HPDE6-E6E7 (cell line): ENCODE measurements at regions not wholly inside any gene's neighbourhood (a gene's known extent, or its start where the extent isn't known, plus 50 kb on each side); places are given as distances from the start of the nearest gene placed in this dataset.
"Not testable (repeated sequence)": the region's sequence is repeated elsewhere in the genome, so short reads cannot be mapped to it uniquely, and the experiment has no call there.

Experiments
- DNase-seq: peaks from one replicate; pipeline ENCODE4 v3.0.0; 2011; ENCODE audit warnings: missing footprints; ENCODE audit errors: extremely low spot score

DNA sequence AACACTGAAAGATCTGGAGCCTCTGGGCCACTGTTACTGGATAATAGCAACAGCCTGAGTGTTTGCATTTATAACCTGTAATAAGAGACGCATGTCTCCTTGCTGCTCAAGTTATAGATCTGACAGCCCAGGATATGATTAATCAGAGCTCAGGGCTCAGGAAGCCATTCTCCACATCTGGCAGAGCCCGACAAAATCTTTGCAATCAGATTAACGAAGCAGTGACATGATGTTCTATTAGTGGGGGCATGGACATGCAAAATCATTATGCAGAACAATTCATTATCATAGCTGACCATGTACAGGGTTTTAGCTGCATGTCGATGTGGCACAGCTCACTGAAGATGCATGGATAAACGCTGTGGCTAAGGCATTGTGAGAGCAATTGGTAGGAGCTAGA lies 730.3 kb downstream of the ZNF385D start:
- DNase-seq: no peak

DNA sequence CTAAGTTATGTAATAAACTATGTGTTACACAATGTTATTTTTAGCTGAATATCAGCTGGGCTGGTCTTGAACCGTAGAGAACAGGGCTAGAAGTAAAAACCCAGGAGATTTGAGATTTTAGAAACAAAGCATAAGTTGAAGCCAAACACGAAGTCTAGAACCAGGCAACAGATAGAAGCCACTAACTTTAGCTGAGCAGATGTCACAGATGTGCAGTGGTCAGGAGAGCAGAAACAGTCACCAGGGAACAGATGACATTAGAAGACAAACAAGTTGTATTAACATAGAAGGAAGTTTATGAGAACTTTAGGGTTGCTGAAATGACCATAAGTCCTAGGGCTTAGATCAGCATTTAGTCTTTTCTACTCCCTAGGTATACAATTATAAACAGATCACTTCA lies 731.0 kb downstream of the ZNF385D start:
- DNase-seq: no peak

DNA sequence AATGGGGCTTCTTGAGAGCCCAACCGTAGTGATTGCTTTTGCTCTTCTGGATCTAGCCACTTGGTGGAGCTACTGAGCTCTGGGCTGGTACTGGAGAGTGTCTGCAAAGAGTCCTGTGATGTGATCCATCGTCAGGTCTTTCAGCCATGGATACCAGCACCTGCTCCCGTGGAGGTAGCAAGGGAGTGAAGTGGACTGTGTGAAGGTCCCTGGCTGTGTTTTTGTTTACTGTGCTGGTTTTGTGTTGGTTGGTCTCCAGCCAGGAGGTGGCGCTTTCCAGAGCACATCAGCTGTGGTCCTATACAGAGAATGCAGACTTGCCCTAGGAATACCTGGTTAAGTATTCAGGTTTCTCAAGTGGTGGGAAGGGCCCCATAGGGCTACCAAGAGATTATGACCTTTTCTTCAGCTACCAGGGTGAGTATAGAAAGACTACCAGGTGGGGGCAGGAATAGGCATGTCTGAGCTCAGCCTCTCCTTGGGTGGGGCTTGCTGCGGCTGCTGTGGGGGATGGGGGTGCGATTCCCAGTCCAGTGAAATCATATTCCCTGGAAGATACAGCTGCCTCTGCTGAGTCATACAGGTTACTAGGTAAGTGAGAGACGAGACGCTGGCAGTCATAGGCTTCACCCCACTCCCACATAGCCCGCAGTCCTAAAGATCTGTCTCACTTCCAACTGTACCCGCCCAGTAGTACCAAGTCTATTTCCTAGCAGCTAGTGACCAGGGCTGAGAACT lies 733.7 kb downstream of the ZNF385D start:
- DNase-seq: peak; percentile 33

- DNase-seq: no peak
These were observed 737.4 kb downstream of the ZNF385D start for GRCh38 chr3:21013566-21013965.

DNA sequence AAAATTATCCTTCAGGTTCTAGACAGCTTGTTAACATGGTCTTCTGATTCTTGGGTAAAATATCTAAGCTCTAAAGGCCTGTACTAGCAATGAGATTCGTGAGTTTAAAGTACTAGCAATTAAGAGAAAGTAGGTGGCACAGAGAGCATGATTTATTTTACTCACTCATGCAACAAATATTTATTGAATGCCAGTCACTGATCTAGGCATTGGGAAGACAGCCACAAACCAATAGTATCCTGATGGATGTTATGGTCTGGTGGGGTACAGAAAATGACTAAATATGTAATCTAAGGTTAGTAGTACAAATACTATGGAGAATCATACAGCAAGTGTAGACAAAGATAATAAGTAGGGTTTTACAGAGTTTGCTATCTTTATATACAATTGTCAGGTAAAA lies 751.3 kb downstream of the ZNF385D start:
- DNase-seq: no peak

GRCh38 chr3:20997183-20997582 lies 753.8 kb downstream of the ZNF385D start:
- no peak for DNase-seq

- DNase-seq: no peak
These were observed 760.1 kb downstream of the ZNF385D start for GRCh38 chr3:20990896-20991295.

GRCh38 chr3:20989653-20990052 lies 761.4 kb downstream of the ZNF385D start:
- DNase-seq: not testable (repeated sequence)

- DNase-seq: no peak
These were observed 766.3 kb downstream of the ZNF385D start for GRCh38 chr3:20984594-20985205.

DNA sequence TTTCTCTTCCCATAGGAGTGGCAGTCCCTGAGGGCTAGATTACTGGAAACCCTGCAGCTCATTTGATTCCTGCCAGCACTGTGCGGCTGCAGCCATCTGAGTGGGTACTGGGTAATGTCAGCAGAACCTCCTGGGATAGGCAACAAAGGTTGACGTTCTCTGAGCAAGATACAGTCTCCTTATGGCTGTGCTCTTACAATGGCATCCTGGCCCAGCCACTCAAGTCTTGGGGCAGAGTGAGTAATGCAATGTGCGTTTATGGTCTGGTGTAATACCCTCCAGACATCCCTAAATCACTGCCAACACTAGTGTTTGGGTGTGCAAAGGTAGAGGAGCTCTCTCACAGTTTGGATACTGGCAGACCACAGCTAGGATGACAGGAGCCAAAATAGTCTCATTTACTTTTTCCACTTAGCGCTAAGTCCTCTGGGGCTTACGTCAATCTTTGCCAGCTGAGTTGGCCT lies 775.8 kb downstream of the ZNF385D start:
- no peak for DNase-seq

- no peak for DNase-seq
These were observed 776.6 kb downstream of the ZNF385D start for GRCh38 chr3:20974396-20974795.

DNA sequence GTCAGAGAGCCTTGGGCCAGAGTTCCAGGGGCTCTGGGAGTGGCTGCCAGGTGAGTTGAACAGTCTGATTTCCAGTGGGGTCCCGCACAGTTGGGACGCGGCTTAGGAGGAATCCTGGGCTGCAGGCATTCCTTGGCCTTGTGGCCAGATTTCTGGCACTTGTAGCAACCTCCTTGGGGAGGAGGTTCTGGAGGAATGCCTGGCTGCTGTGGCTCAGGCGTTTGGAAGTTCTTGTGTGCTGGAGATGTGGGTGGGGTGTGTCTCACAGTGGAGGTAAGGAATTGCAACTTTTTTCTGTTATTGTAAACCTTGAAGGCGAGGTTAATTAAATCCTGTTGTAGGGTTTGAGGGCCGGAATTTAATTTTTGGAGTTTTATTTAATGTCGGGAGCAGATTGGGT lies 780.2 kb downstream of the ZNF385D start:
- DNase-seq: not testable (repeated sequence)

GRCh38 chr3:20967485-20967884 lies 781.5 kb upstream of the SGO1 start:
- DNase-seq: not testable (repeated sequence)

DNA sequence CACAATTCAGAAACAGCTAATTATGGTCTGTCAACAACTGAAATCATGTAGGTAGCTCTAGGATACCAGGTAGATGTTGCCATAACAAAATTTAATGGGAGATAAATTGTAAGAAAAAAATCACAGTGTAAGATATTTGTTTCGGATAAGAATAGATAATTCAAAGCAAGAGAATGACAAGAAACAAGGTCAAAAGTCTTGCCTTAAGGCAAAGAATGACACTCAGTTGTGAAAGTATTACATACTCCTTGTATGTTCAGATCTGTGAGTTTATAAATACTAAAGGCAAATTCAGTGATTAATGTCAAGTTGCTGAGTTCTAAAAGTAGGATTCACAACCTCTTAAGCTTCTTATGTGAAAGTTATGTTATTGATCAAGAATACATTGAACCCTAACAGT lies 772.2 kb upstream of the SGO1 start:
- DNase-seq: no peak

DNA sequence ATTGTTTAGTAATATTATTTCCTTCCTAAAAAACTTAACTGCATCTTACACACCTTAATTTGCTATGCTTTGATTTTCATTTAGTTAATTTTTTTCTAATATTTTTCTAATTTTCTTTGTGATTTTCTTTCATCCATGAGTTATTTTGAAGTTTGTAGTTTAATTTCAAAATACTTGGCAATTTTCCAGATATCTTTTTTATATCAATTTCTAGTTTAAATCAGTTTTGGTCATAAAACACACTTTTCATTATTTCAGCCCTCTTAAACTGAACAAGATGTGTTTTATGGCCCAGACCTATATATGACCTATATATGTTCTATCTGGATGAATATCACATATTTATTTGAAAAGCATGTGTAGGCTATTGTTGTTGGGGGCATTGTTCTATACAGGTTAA lies 759.9 kb upstream of the SGO1 start:
- no peak for DNase-seq

DNA sequence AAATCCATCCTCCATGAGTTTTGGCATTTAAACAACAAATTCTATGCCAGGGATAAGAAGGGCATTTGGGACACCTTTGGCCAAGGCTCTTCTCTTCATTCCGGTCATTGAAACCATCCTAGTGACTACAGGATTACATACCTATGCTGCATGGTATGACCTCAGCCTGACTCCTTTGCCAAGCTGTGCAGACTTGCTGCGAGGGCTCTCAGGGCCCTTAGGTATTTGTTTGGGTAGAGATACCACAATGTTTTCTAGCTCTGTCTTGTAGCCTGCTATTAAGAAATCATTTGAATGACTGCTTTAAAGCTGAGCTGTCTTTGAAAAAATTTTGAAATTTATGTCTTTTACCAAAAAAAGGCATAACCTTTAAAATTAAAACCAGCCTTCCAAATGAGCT lies 749.8 kb upstream of the SGO1 start:
- DNase-seq: peak; percentile 2

DNA sequence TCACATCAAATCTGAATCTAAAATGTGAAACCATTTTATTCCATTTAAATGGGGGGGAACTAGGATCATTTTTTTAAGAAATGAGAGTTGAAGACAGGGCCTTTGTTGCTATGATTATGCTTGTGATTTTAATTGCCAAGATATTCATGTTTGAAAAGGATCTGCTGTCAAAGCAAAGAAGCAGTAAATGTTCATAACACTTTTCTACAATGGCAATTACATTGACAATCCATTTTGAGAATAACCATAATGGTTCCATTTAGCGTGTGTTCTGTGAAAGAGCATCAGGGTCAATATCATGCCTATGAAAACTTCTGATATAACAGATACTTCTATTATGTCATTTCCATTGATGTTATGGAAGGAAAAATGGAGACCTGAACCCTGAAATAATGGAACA lies 745.8 kb upstream of the SGO1 start:
- no peak for DNase-seq

GRCh38 chr3:20930034-20930433 lies 744.0 kb upstream of the SGO1 start:
- peak; percentile 0 for DNase-seq

- DNase-seq: no peak
These were observed 738.8 kb upstream of the SGO1 start for GRCh38 chr3:20924646-20925385.

DNA sequence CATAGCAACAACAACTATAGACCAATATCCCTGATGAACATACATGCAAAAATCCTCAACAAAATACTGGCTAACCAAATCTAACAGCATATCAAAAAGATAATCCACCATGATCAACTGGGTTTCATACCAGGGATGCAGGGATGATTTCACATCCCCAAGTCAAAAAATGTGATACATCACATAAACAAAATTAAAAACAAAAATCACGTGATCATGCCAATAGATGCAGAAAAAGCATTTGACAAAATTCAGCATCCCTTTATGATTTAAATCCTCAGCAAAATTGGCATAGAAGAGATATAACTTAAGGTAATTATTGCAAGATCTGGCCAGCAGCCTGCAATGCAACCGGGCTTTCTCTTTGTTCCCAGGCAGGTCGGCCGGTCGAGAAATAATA lies 735.1 kb upstream of the SGO1 start:
- not testable (repeated sequence) for DNase-seq

- no peak for DNase-seq
These were observed 731.1 kb upstream of the SGO1 start for GRCh38 chr3:20916951-20917606.

GRCh38 chr3:20914310-20914709 lies 728.3 kb upstream of the SGO1 start:
- DNase-seq: no peak
